Tibial artery (tissue), 4 donors: ENCODE measurements at regions not wholly inside any gene's neighbourhood (a gene's known extent, or its start where the extent isn't known, plus 50 kb on each side); places are given as distances from the start of the nearest gene placed in this dataset.

Experiments
- DNase-seq, 2 donors: peaks; one replicate each; pipeline ENCODE4 v3.0.0-alpha.2; 2019
- H3K27ac ChIP-seq, 2 donors: fragments of 200-600 bp; sonication (generic) in 1 of 2; 1 replicate in 1 of 2; 2 replicates in 1 of 2; pipeline ENCODE4 v1.5.1; 2018 to 2019; ENCODE audit warnings: mild to moderate bottlenecking in 1 of 2
- H3K27me3 ChIP-seq, 2 donors: fragments of 200-600 bp; sonication (generic) in 1 of 2; one replicate each; pipeline versions ENCODE4 v1.5.1 to v1.6.0; 2016 to 2019
- H3K36me3 ChIP-seq, 3 donors: fragments of 200-600 bp; sonication (generic) in 2 of 3; one replicate each; pipeline ENCODE4 v1.5.1; 2016 to 2019; ENCODE audit warnings: mild to moderate bottlenecking in 2 of 3
- H3K4me1 ChIP-seq, 4 donors: fragments of 200-600 bp; sonication (generic) in 2 of 4; 1 replicate in 3 of 4; 2 replicates in 1 of 4; pipeline ENCODE4 v1.5.1; 2016 to 2019
- H3K4me3 ChIP-seq, 2 donors: fragments of 200-600 bp; sonication (generic) in 1 of 2; 1 replicate in 1 of 2; 2 replicates in 1 of 2; pipeline ENCODE4 v1.5.1; 2018 to 2019; ENCODE audit warnings: mild to moderate bottlenecking in 2 of 2
- H3K9me3 ChIP-seq, 3 donors: fragments of 200-600 bp; sonication (generic) in 1 of 3; one replicate each; pipeline ENCODE4 v1.5.1; 2016 to 2019
- intact Hi-C: fragments of 100-400 bp; cut with DNase I; formaldehyde crosslinking; loops from one replicate; pipeline ENCODE4 v1.15.0; 2023; ENCODE audit warnings: low total_unique reads
- TF ChIP-seq, protein P1 (sequence below), 2 experiments: fragments of 200-600 bp in 1 of 2; fragments of 450-650 bp in 1 of 2; IDR thresholded peaks; one replicate each; pipeline ENCODE4 v1.5.1; 2017 to 2019; ENCODE audit warnings: antibody characterized with exemption in 2 of 2, mild to moderate bottlenecking in 1 of 2, moderate library complexity in 1 of 2

DNA sequence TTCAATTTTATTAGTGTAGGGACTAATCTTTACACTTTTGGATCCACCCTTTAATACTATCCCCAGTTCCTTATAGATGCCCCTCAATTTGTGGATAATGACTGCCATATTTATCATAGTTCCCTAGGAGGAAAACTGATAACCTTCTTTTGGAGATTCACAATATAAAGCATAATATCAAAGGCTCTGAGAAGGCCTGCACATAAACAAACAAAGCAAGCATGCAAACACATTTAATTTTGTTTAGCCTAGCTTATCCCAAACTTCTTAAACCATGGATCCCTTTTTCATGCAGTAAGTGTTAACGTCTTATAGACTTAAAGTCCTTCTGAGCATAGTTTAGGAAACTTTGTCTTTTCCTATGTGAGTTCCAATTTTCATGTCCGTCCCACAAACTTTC lies 290.4 kb upstream of the TBX3 start:
- H3K27me3 ChIP-seq = no peaks in the 10 kb centered on the region
- H3K4me3 ChIP-seq = no peak overlapping the region
- no peak overlapping the region for H3K27ac ChIP-seq
- TF ChIP-seq, protein P1, sequence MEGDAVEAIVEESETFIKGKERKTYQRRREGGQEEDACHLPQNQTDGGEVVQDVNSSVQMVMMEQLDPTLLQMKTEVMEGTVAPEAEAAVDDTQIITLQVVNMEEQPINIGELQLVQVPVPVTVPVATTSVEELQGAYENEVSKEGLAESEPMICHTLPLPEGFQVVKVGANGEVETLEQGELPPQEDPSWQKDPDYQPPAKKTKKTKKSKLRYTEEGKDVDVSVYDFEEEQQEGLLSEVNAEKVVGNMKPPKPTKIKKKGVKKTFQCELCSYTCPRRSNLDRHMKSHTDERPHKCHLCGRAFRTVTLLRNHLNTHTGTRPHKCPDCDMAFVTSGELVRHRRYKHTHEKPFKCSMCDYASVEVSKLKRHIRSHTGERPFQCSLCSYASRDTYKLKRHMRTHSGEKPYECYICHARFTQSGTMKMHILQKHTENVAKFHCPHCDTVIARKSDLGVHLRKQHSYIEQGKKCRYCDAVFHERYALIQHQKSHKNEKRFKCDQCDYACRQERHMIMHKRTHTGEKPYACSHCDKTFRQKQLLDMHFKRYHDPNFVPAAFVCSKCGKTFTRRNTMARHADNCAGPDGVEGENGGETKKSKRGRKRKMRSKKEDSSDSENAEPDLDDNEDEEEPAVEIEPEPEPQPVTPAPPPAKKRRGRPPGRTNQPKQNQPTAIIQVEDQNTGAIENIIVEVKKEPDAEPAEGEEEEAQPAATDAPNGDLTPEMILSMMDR (IDR thresholded peaks at IDR 0.05) = no peak
- DNase-seq = no peak
- H3K9me3 ChIP-seq = no peaks in the 10 kb centered on the region
- no peaks in the 10 kb centered on the region for H3K4me1 ChIP-seq
- no peaks in the 10 kb centered on the region for H3K36me3 ChIP-seq
- intact Hi-C loops = no loop called here

DNA sequence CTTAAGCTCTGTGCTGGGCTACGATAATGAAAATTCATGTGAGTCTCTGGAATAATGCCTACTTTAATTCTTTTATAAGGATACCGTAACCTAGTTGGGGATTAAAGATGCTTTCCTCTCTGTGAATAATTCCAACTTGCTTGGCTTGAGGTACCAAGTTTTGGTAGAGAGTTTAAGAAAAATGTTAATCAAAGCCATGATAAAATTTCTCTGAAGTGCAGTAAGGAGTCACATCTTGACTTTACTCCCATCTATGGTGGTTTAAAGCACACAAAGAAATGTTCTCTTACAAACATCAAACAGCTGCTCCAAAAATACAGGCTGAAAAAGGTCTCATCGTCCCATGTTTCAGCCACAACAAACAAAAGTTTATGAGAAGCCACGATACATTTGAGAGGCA lies 284.8 kb upstream of the TBX3 start:
- TF ChIP-seq, protein P1 (IDR thresholded peaks at IDR 0.05) = no peak
- H3K36me3 ChIP-seq = no peaks in the 10 kb centered on the region
- H3K4me1 ChIP-seq = no peaks in the 10 kb centered on the region
- DNase-seq = no peak
- H3K4me3 ChIP-seq = no peak overlapping the region
- intact Hi-C loops = no loop called here
- no peak overlapping the region for H3K27ac ChIP-seq
- H3K27me3 ChIP-seq = no peaks in the 10 kb centered on the region
- H3K9me3 ChIP-seq = no peaks in the 10 kb centered on the region

DNA sequence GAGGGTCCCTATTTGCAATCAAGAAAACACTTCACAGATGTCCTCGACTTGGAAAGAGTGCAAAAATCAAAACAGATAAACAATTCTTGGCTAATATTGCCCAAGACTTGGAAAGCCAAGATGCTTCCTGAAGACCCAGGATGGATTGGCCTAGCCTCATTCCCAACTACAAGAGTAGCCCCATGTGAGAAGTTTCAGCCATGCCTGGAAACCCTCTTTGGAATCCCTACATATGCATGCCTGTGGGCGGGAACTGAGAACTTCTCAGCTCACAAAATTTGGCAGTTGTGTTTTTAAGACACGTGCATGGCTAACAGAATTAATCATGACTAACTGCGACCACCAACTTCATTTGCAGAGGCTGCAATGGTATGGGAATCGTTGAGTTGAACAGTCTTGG lies 283.2 kb upstream of the TBX3 start:
- Histone ChIP-seq H3K4me3 (no peak overlapping the region), H3K27me3 (no peaks in the 10 kb centered on the region), H3K36me3 (no peaks in the 10 kb centered on the region), H3K9me3 (no peaks in the 10 kb centered on the region), H3K4me1 (no peaks in the 10 kb centered on the region), H3K27ac (no peak overlapping the region)
- no peak for DNase-seq
- intact Hi-C loops = no loop called here
- TF ChIP-seq, protein P1 (IDR thresholded peaks at IDR 0.05) = no peak

DNA sequence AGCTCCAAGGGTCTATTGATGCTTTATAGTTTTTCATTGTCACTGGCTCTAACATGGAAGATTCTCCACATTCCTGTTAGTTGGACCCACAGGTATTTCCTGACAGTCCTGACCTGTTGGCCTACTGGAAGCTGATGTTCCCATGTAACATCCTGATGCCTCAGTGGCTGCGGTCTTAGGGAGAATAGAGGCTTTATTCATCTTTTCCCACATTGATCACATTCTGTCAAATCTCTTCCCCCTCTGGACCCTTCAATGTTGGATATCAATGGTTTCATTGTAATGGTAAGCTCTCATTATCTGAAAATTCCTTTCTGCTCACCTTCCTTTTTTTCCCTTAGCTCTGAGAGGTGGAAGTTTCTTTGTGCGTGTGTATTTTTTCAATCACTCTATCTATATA lies 280.9 kb upstream of the TBX3 start:
- H3K27me3 ChIP-seq = no peaks in the 10 kb centered on the region
- intact Hi-C loops = no loop called here
- no peak for DNase-seq
- H3K27ac ChIP-seq = no peak overlapping the region
- H3K4me3 ChIP-seq = no peak overlapping the region
- TF ChIP-seq, protein P1 (IDR thresholded peaks at IDR 0.05) = no peak
- no peaks in the 10 kb centered on the region for H3K9me3 ChIP-seq
- H3K4me1 ChIP-seq = no peaks in the 10 kb centered on the region
- no peaks in the 10 kb centered on the region for H3K36me3 ChIP-seq

DNA sequence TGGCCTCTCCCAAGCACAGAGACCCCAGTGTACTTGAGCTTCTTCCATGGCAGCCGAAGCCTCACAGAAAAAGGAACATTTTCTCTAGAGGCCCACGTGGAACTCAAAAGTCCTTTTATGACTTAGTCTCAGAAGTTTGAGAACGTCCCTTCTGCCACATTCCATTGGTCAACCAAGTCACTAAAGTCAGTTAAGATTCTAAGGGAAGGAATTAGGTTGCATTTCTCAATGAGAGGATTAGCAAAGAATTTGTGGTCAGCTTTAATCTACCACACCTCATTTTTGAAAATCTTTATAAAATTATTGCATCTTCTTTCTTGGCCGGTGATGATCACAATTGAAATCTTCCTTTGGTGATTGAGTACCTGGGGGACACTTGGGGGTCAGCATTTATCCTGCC lies 279.9 kb upstream of the TBX3 start:
- DNase-seq = no peak
- Histone ChIP-seq H3K27ac (no peak overlapping the region), H3K9me3 (no peaks in the 10 kb centered on the region), H3K27me3 (no peaks in the 10 kb centered on the region), H3K4me1 (no peaks in the 10 kb centered on the region), H3K36me3 (no peaks in the 10 kb centered on the region), H3K4me3 (no peak overlapping the region)
- intact Hi-C loops = no loop called here
- TF ChIP-seq, protein P1 (IDR thresholded peaks at IDR 0.05) = no peak

DNA sequence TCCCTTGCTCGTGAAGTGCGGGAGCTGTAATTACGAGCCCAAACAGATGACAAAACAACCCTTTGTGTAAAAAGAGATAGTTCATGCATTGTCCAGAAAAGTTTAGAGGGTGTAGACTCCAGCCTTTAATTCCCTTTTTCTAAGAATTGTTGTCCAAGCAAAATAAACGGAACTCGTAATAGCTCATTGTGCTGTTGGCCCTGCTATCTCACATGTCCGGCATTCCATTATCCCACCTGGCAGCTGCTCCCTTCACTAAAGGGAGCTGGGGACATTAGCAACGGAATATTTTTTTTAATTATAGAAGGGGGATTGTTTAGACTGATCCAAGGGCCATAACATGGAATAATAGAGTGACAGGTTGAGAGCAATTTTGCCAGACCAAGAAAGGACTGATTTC lies 277.5 kb upstream of the TBX3 start:
- Histone ChIP-seq H3K4me1 (no peaks in the 10 kb centered on the region), H3K27me3 (no peaks in the 10 kb centered on the region), H3K27ac (no peak overlapping the region), H3K9me3 (no peaks in the 10 kb centered on the region), H3K4me3 (no peak overlapping the region), H3K36me3 (no peaks in the 10 kb centered on the region)
- TF ChIP-seq, protein P1 (IDR thresholded peaks at IDR 0.05) = no peak
- no peak for DNase-seq
- intact Hi-C loops = no loop called here
